ENCODE measurements at regions not wholly inside any gene's neighbourhood (a gene's known extent, or its start where the extent isn't known, plus 50 kb on each side); places are given as distances from the start of the nearest gene placed in this dataset. TPM values are rescaled to one million over a fixed set of nuclear protein-coding genes. Genes with fewer than 3 reads are reported as not detected.

- Histone ChIP-seq H3F3A (ENCODE audit: low read depth) (no peaks in the 10 kb centered on the region), H4K20me1 (ENCODE audit: low read depth) (no peaks in the 10 kb centered on the region), H3K4me1 (no peaks in the 10 kb centered on the region), H3K27ac (no peak overlapping the region), H3K4me2 (no peak overlapping the region), H3K27me3 (no peaks in the 10 kb centered on the region), H3K4me3 (no peak overlapping the region), H3K79me2 (ENCODE audit: low read depth) (no peaks in the 10 kb centered on the region), H3K9ac (no peak overlapping the region), H3K36me3 (no peaks in the 10 kb centered on the region), H3K9me3 (ENCODE audit: low read depth) (no peaks in the 10 kb centered on the region), H2AFZ (replicated peaks) (no peak overlapping the region)
- DNase-seq (ENCODE audit: low spot score): no peak
- peaks cover 3% of the 10 kb centered on the region for H3K4me1 Mint-ChIP-seq
- no peak overlapping the region for H3K27ac Mint-ChIP-seq
- H3K27me3 Mint-ChIP-seq (ENCODE audit: insufficient read depth, low read depth): peaks cover 4% of the 10 kb centered on the region
- no peaks in the 10 kb centered on the region for H3K9me3 Mint-ChIP-seq
- H3K4me3 Mint-ChIP-seq: no peak overlapping the region
- TF ChIP-seq EZH2 (IDR thresholded peaks at IDR 0.05) (no peak), EZH2phosphoT487 (IDR thresholded peaks at IDR 0.05) (no peak), CTCF (IDR thresholded peaks at IDR 0.05) (no peak)
- no peaks in the 10 kb centered on the region for H3K36me3 Mint-ChIP-seq
Observed at GRCh38 chr1:240663169-240663879, 51.4 kb upstream of the GREM2 start.

Small RNA genes lying in the stretch of these regions (small RNA-seq; reads per million reads assigned to genes)
- gene RF00019: not detected

Data from neural progenitor cell (in vitro differentiated cells).